Colonic mucosa (tissue), 4 donors: ENCODE measurements at regions not wholly inside any gene's neighbourhood (a gene's known extent, or its start where the extent isn't known, plus 50 kb on each side); places are given as distances from the start of the nearest gene placed in this dataset.
"Not testable (repeated sequence)": the region's sequence is repeated elsewhere in the genome, so short reads cannot be mapped to it uniquely, and the experiment has no call there.

ENCODE experiments used
- DNase-seq: peaks from one replicate; pipeline ENCODE4 v3.0.0-alpha.2; 2020
- H3K27ac ChIP-seq: fragments of 200-600 bp; one replicate; pipeline ENCODE4 v1.8.0; 2021
- H3K27me3 ChIP-seq: fragments of 200-600 bp; one replicate; pipeline ENCODE4 v1.8.0; 2021
- H3K36me3 ChIP-seq: fragments of 200-600 bp; one replicate; pipeline ENCODE4 v1.8.0; 2021
- H3K4me1 ChIP-seq: fragments of 200-600 bp; one replicate; pipeline ENCODE4 v1.8.0; 2021; ENCODE audit warnings: mild to moderate bottlenecking
- H3K4me3 ChIP-seq: fragments of 200-600 bp; one replicate; pipeline ENCODE4 v1.8.0; 2021
- H3K9ac ChIP-seq, 2 donors: one replicate each; pipeline ENCODE4 v1.7.0; 2013; ENCODE audit warnings: control low read depth in 2 of 2, low read depth in 2 of 2, low read length in 2 of 2
- H3K9me3 ChIP-seq: fragments of 200-600 bp; one replicate; pipeline ENCODE4 v1.8.0; 2021
- intact Hi-C: fragments of 100-400 bp; cut with DNase I; formaldehyde crosslinking; loops from one replicate; pipeline ENCODE4 v1.14.1; 2022
- TF ChIP-seq, protein P1 (sequence below): fragments of 200-600 bp; IDR thresholded peaks from one replicate; pipeline ENCODE4 v1.8.0; 2022; ENCODE audit warnings: antibody characterized with exemption, mild to moderate bottlenecking
- donor health status: healthy.
- donor health status: DM: no; HTN: no; CAD: no.
- donor health status: DM: no; HTN: no; CAD: no.

DNA sequence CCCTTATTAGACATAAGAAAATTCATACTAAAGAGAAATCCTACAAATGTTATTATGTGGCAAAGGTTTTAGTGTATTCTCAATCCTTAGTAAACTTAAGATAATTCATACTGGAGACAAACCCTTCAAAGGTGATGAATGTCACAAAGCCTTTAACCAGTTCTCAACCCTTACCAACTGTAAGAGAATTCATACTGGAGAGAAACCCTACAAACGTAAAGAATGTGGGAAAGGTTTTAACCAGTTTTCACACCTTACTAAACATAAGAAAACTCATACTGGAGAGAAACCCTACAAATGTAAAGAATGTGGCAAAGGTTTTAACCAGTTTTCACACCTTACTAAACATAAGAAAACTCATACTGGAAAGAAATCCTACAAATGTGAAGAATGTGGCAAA, 93.2 kb downstream of the ZNF680 start:
- DNase-seq: no peak
- H3K36me3 ChIP-seq: no peaks in the 10 kb centered on the region
- H3K27ac ChIP-seq: no peak overlapping the region
- no peak overlapping the region for H3K4me3 ChIP-seq
- no peaks in the 10 kb centered on the region for H3K27me3 ChIP-seq
- no peaks in the 10 kb centered on the region for H3K4me1 ChIP-seq
- no peaks in the 10 kb centered on the region for H3K9me3 ChIP-seq
- intact Hi-C loops: no loop called here
- TF ChIP-seq, protein P1, sequence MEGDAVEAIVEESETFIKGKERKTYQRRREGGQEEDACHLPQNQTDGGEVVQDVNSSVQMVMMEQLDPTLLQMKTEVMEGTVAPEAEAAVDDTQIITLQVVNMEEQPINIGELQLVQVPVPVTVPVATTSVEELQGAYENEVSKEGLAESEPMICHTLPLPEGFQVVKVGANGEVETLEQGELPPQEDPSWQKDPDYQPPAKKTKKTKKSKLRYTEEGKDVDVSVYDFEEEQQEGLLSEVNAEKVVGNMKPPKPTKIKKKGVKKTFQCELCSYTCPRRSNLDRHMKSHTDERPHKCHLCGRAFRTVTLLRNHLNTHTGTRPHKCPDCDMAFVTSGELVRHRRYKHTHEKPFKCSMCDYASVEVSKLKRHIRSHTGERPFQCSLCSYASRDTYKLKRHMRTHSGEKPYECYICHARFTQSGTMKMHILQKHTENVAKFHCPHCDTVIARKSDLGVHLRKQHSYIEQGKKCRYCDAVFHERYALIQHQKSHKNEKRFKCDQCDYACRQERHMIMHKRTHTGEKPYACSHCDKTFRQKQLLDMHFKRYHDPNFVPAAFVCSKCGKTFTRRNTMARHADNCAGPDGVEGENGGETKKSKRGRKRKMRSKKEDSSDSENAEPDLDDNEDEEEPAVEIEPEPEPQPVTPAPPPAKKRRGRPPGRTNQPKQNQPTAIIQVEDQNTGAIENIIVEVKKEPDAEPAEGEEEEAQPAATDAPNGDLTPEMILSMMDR: no peak
- no peak overlapping the region for H3K9ac ChIP-seq

DNA sequence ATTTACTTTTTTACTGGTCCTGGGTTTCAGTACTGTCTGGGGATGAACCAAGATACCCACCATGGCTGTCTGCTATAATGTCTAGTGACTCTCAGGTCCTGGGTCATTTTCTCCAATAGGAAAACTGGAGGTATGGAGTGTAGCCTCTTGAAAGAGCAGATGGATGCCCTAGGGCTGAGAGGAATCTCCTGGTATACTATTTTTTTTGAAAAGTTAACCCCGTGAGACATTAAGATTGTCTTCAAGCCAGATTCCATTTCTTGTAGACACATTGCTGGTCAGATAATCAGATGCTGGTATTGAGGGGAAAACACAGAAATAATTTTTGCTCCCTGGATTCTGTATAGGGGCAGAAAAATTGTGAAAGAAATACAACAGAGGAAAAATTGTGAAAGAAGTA, 97.3 kb downstream of the ZNF680 start:
- TF ChIP-seq, protein P1: no peak
- DNase-seq: no peak
- Histone ChIP-seq H3K4me3 (no peak overlapping the region), H3K4me1 (no peaks in the 10 kb centered on the region), H3K9me3 (no peaks in the 10 kb centered on the region), H3K9ac (no peak overlapping the region), H3K27ac (no peak overlapping the region), H3K36me3 (no peaks in the 10 kb centered on the region), H3K27me3 (no peaks in the 10 kb centered on the region)
- intact Hi-C loops: no loop called here

DNA sequence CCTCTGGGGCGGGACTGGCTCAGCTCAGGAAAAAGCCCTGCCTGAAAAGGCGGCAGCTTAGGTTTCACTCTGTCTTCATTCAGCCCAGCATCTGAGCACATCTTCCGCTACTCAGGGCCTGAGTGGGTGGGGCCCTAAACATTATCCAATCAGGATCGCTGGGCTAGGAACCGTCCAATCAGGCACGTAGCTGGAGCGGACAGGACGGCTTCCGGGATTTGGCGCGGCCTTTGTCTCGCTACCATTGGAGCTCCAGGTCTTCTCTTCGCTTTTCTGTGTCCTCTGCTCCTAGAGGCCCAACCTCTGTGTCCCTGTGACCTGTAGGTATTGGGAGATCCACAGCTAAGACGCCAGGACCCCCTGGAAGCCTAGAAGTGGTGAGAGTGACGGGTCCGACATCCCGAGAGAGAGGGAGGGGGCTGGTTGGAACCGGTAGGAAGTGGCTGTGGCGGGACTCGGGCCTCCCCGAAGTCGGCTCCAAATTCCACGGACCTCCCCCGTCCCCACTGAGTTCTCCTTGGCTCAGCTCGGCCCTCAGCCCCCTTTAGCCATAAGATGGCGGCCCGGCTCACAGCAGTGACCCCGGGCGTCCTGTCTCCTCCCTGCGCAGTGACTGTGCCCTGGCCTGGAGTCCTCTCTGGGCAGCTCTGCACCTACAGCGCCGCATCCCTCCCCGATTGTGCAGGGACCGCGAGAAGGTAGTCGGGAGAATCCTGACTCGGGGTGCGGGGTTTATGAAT, 99.1 kb downstream of the ZNF680 start:
- H3K4me1 ChIP-seq: no peaks in the 10 kb centered on the region
- no peaks in the 10 kb centered on the region for H3K9me3 ChIP-seq
- no peaks in the 10 kb centered on the region for H3K27me3 ChIP-seq
- H3K27ac ChIP-seq: no peak overlapping the region
- TF ChIP-seq, protein P1: no peak
- no peak overlapping the region for H3K9ac ChIP-seq
- no peak overlapping the region for H3K4me3 ChIP-seq
- no peaks in the 10 kb centered on the region for H3K36me3 ChIP-seq
- DNase-seq: peak; percentile 33
- intact Hi-C loops: no loop called here

DNA sequence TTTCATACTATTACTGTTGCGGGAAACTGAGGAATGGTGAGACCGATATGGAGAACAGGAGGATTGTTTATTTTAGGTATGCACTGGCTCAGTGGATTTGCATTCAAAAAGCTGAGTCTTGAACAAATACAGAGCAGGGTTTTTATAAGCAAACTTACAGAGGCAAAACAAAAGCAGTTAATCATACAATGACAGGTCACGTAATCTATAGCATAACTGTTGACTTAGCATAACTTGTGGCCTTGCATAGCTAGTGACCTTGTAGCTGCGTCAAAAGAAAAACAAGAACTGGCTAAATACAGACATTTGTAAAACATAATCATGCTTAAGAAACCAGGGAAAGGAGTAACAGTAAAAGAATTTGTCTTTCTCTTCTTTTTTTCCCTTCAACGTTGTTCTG, 103.0 kb downstream of the ZNF680 start:
- H3K9ac ChIP-seq, intact Hi-C loops, DNase-seq, H3K27ac ChIP-seq, H3K4me3 ChIP-seq, H3K36me3 ChIP-seq, H3K27me3 ChIP-seq, H3K4me1 ChIP-seq, H3K9me3 ChIP-seq: not testable (repeated sequence)

DNA sequence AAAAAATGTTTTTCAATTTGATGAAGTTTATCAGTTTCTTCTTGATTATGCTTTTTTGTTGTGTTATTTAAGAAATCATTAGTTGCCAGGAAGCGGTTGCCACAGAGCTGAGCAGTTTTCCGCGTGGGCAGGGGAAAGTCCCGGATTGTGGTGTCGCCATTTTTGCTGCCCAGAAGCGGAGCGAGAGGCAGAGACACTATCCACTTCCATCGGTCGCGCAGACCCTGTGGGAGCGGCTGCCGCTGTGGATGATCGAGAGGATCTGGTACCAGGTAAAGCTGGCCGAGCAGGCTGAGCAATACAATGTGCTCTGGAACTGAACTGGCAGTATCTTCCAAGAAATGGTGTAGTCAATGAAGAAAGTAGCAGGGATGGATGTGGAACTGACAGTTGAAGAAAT, 119.8 kb downstream of the ZNF736 start:
- Histone ChIP-seq H3K9me3 (no peaks in the 10 kb centered on the region), H3K27me3 (no peaks in the 10 kb centered on the region), H3K36me3 (no peaks in the 10 kb centered on the region), H3K9ac (no peak overlapping the region), H3K27ac (no peak overlapping the region), H3K4me1 (no peaks in the 10 kb centered on the region), H3K4me3 (no peak overlapping the region)
- DNase-seq: no peak
- TF ChIP-seq, protein P1: no peak
- intact Hi-C loops: no loop called here

DNA sequence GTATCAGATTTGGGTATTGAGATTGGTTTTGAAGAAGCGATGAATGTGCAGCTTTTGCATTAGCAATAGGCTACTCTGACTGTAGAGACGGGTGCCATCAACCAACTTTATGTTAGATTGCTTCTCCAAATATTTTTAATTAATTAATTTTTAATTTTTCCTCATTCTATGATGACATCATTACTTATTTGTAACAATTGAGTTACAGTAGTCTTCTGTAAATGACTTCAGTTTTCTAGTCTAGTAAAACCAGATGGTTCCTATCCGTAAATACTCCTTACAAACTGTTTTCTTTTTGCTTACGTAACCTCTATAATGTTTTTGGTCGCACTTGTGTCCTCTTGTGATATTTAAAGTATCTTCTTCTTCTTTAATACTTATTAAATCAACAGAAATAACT, 118.1 kb downstream of the ZNF736 start:
- no peak for DNase-seq
- Histone ChIP-seq H3K9me3 (no peaks in the 10 kb centered on the region), H3K36me3 (no peaks in the 10 kb centered on the region), H3K4me3 (no peak overlapping the region), H3K27ac (no peak overlapping the region), H3K9ac (no peak overlapping the region), H3K4me1 (no peaks in the 10 kb centered on the region), H3K27me3 (no peaks in the 10 kb centered on the region)
- intact Hi-C loops: no loop called here
- TF ChIP-seq, protein P1: no peak
